DND-41 (cell line): ENCODE measurements at regions not wholly inside any gene's neighbourhood (a gene's known extent, or its start where the extent isn't known, plus 50 kb on each side); places are given as distances from the start of the nearest gene placed in this dataset.

Experiments
- CTCF ChIP-seq: IDR thresholded peaks from 2 replicates; pipeline ENCODE4 v1.5.1; 2012; ENCODE audit warnings: borderline replicate concordance, low read length, moderate library complexity, mild to moderate bottlenecking; ENCODE audit not compliant: poor library complexity, severe bottlenecking; ENCODE audit errors: extremely low read depth
- EZH2 ChIP-seq: IDR thresholded peaks from 3 replicates; pipeline ENCODE4 v1.6.1; 2012; ENCODE audit warnings: borderline replicate concordance, low read depth, mild to moderate bottlenecking, moderate library complexity, low read length, inconsistent platforms; ENCODE audit not compliant: severe bottlenecking

GRCh38 chr15:38053205-38053604 lies 118.8 kb downstream of the TMCO5A start:
- TF ChIP-seq CTCF: no peak
- no peak for TF ChIP-seq EZH2
